Endothelial cell of hepatic sinusoid (primary cell): ENCODE measurements at regions not wholly inside any gene's neighbourhood (a gene's known extent, or its start where the extent isn't known, plus 50 kb on each side); places are given as distances from the start of the nearest gene placed in this dataset.

Experiments used
- in situ Hi-C: cut with HindIII; loops from 2 replicates; pipeline ENCODE4 v1.10.0; 2017; ENCODE audit warnings: low sequenced_read_pairs

- in situ Hi-C loops: no loop called here
Measured at GRCh38 chr6:98092331-98092730, 742.0 kb upstream of the POU3F2 start.

- in situ Hi-C loops: no loop called here
Measured at GRCh38 chr6:98094696-98095095, 739.7 kb upstream of the POU3F2 start.

GRCh38 chr6:98107801-98108200 is 726.6 kb upstream of the POU3F2 start:
- in situ Hi-C loops: no loop called here

GRCh38 chr6:98116455-98116854 is 717.9 kb upstream of the POU3F2 start:
- in situ Hi-C loops: no loop called here

GRCh38 chr6:98117068-98117467 is 717.3 kb upstream of the POU3F2 start:
- in situ Hi-C loops: no loop called here

- in situ Hi-C loops: no loop called here
Measured at GRCh38 chr6:98118397-98119045, 715.9 kb upstream of the POU3F2 start.

- in situ Hi-C loops: no loop called here
Measured at GRCh38 chr6:98124171-98124570, 710.2 kb upstream of the POU3F2 start.

- in situ Hi-C loops: no loop called here
Measured at GRCh38 chr6:98131290-98131990, 702.9 kb upstream of the POU3F2 start.

- in situ Hi-C loops: no loop called here
Measured at GRCh38 chr6:98136333-98136732, 698.0 kb upstream of the POU3F2 start.

- in situ Hi-C loops: no loop called here
Measured at GRCh38 chr6:98137391-98137790, 697.0 kb upstream of the POU3F2 start.

GRCh38 chr6:98142839-98143238 is 691.5 kb upstream of the POU3F2 start:
- in situ Hi-C loops: no loop called here

- in situ Hi-C loops: no loop called here
Measured at GRCh38 chr6:98146656-98147055, 687.7 kb upstream of the POU3F2 start.

- in situ Hi-C loops: no loop called here
Measured at GRCh38 chr6:98156580-98156979, 677.8 kb upstream of the POU3F2 start.

- in situ Hi-C loops: no loop called here
Measured at GRCh38 chr6:98179606-98180005, 654.8 kb upstream of the POU3F2 start.

- in situ Hi-C loops: no loop called here
Measured at GRCh38 chr6:98200084-98200483, 634.3 kb upstream of the POU3F2 start.

- in situ Hi-C loops: no loop called here
Measured at GRCh38 chr6:98203170-98203806, 631.1 kb upstream of the POU3F2 start.

- in situ Hi-C loops: no loop called here
Measured at GRCh38 chr6:98212468-98212867, 621.9 kb upstream of the POU3F2 start.

GRCh38 chr6:98215531-98215930 is 618.8 kb upstream of the POU3F2 start:
- in situ Hi-C loops: no loop called here

GRCh38 chr6:98230250-98230649 is 604.1 kb upstream of the POU3F2 start:
- in situ Hi-C loops: no loop called here

GRCh38 chr6:98239057-98239456 is 595.3 kb upstream of the POU3F2 start:
- in situ Hi-C loops: no loop called here

GRCh38 chr6:98241630-98242029 is 592.7 kb upstream of the POU3F2 start:
- in situ Hi-C loops: no loop called here

- in situ Hi-C loops: no loop called here
Measured at GRCh38 chr6:98254624-98255023, 579.8 kb upstream of the POU3F2 start.
